Liver (tissue), 3 donors: ENCODE measurements at regions not wholly inside any gene's neighbourhood (a gene's known extent, or its start where the extent isn't known, plus 50 kb on each side); places are given as distances from the start of the nearest gene placed in this dataset.

Source experiments
- GABPA ChIP-seq, 2 donors: IDR thresholded peaks in 1 of 2; conservative IDR thresholded peaks in 1 of 2; 2 replicates each; pipeline ENCODE4 v1.6.1; 2016; ENCODE audit warnings: antibody characterized with exemption in 2 of 2, mild to moderate bottlenecking in 1 of 2, moderate library complexity in 1 of 2
- RXRA ChIP-seq, 2 donors: IDR thresholded peaks; 2 replicates each; pipeline ENCODE4 v1.6.1; 2017 to 2018; ENCODE audit warnings: antibody characterized with exemption in 2 of 2, mild to moderate bottlenecking in 1 of 2
- TAF1 ChIP-seq: conservative IDR thresholded peaks from 2 replicates; pipeline ENCODE4 v1.6.1; 2016; ENCODE audit warnings: antibody characterized with exemption, mild to moderate bottlenecking
- TF ChIP-seq, protein P1 (sequence below): fragments of 150-350 bp; IDR thresholded peaks from 2 replicates; pipeline ENCODE4 v1.5.1; 2017; ENCODE audit warnings: improper control_type of control experiment, low read depth, low read length; ENCODE audit not compliant: missing input control
- donor health status: healthy.
- donor health status: healthy.

- TF ChIP-seq GABPA (IDR thresholded peaks at IDR 0.05 in 1 of 2, conservative IDR thresholded peaks at IDR 0.05 in 1 of 2) (no peak), TAF1 (no peak), RXRA (IDR thresholded peaks at IDR 0.05) (no peak)
- TF ChIP-seq, protein P1, sequence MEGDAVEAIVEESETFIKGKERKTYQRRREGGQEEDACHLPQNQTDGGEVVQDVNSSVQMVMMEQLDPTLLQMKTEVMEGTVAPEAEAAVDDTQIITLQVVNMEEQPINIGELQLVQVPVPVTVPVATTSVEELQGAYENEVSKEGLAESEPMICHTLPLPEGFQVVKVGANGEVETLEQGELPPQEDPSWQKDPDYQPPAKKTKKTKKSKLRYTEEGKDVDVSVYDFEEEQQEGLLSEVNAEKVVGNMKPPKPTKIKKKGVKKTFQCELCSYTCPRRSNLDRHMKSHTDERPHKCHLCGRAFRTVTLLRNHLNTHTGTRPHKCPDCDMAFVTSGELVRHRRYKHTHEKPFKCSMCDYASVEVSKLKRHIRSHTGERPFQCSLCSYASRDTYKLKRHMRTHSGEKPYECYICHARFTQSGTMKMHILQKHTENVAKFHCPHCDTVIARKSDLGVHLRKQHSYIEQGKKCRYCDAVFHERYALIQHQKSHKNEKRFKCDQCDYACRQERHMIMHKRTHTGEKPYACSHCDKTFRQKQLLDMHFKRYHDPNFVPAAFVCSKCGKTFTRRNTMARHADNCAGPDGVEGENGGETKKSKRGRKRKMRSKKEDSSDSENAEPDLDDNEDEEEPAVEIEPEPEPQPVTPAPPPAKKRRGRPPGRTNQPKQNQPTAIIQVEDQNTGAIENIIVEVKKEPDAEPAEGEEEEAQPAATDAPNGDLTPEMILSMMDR = no peak
Observed at GRCh38 chr6:141866731-141867497, 265.8 kb upstream of the GJE1 start.
